ENCODE measurements at regions not wholly inside any gene's neighbourhood (a gene's known extent, or its start where the extent isn't known, plus 50 kb on each side); places are given as distances from the start of the nearest gene placed in this dataset.
A peak's percentile ranks its signal among the peaks of the same experiment; 100 is the strongest.

GRCh38 chr13:34335014-34336007 lies 517.4 kb downstream of the RFC3 start:
- Histone ChIP-seq H3K27ac (no peak overlapping the region), H3K4me3 (no peak overlapping the region)

- Histone ChIP-seq H3K4me3 (no peak overlapping the region), H3K27ac (no peak overlapping the region)
These were observed 520.2 kb downstream of the RFC3 start for GRCh38 chr13:34338102-34338501.

- H3K4me3 ChIP-seq, result no peak overlapping the region
- H3K27ac ChIP-seq, result no peak overlapping the region
These were observed 522.6 kb downstream of the RFC3 start for GRCh38 chr13:34340534-34340933.

- no peak overlapping the region for H3K27ac ChIP-seq
These were observed 525.5 kb downstream of the RFC3 start for GRCh38 chr13:34343413-34343940.

GRCh38 chr13:34344816-34345215 lies 526.9 kb downstream of the RFC3 start:
- Histone ChIP-seq H3K27ac (no peak overlapping the region), H3K4me3 (no peak overlapping the region)

More at GRCh38 chr13:34343413-34343940, 525.5 kb downstream of the RFC3 start:
- no peak overlapping the region for H3K4me3 ChIP-seq

- no peak overlapping the region for H3K4me3 ChIP-seq
- H3K27ac ChIP-seq, result no peak overlapping the region
These were observed 527.5 kb downstream of the RFC3 start for GRCh38 chr13:34345258-34345965.

- no peak overlapping the region for H3K4me3 ChIP-seq
- H3K27ac ChIP-seq, result peak overlapping the region in 2 of 21 experiments; percentile 23 to 25
These were observed 528.7 kb downstream of the RFC3 start for GRCh38 chr13:34346626-34347025.

- peak overlapping the region in 2 of 21 experiments; percentile 25 to 36 for H3K27ac ChIP-seq
- H3K4me3 ChIP-seq, result no peak overlapping the region
These were observed 530.0 kb downstream of the RFC3 start for GRCh38 chr13:34347784-34348573.

- H3K27ac ChIP-seq, result peak overlapping the region in 2 of 21 experiments; percentile 8 to 70
- H3K4me3 ChIP-seq, result no peak overlapping the region
These were observed 531.3 kb downstream of the RFC3 start for GRCh38 chr13:34349091-34349722.

GRCh38 chr13:34350671-34351070 lies 532.7 kb downstream of the RFC3 start:
- H3K27ac ChIP-seq, result peak overlapping the region in 1 of 21 experiments; percentile 43
- no peak overlapping the region for H3K4me3 ChIP-seq

- Histone ChIP-seq H3K27ac (no peak overlapping the region), H3K4me3 (no peak overlapping the region)
These were observed 533.2 kb downstream of the RFC3 start for GRCh38 chr13:34351134-34351533.

- H3K27ac ChIP-seq, result no peak overlapping the region
- H3K4me3 ChIP-seq, result no peak overlapping the region
These were observed 535.0 kb downstream of the RFC3 start for GRCh38 chr13:34352958-34353357.

GRCh38 chr13:34356686-34357434 lies 538.9 kb downstream of the RFC3 start:
- Histone ChIP-seq H3K4me3 (no peak overlapping the region), H3K27ac (peak overlapping the region in 2 of 21 experiments; percentile 48 to 64)

GRCh38 chr13:34357435-34358232 lies 539.7 kb downstream of the RFC3 start:
- H3K4me3 ChIP-seq, result no peak overlapping the region
- H3K27ac ChIP-seq, result peak overlapping the region in 1 of 21 experiments; percentile 64

GRCh38 chr13:34358811-34359513 lies 541.0 kb downstream of the RFC3 start:
- Histone ChIP-seq H3K27ac (peak overlapping the region in 1 of 21 experiments; percentile 15), H3K4me3 (no peak overlapping the region)

- Histone ChIP-seq H3K4me3 (no peak overlapping the region), H3K27ac (no peak overlapping the region)
These were observed 542.8 kb downstream of the RFC3 start for GRCh38 chr13:34360702-34361101.

- Histone ChIP-seq H3K4me3 (no peak overlapping the region), H3K27ac (no peak overlapping the region)
These were observed 543.6 kb downstream of the RFC3 start for GRCh38 chr13:34361560-34361959.

Data from skin epidermis (tissue), 12 donors.